Colonic mucosa (tissue), 4 donors: ENCODE measurements at regions not wholly inside any gene's neighbourhood (a gene's known extent, or its start where the extent isn't known, plus 50 kb on each side); places are given as distances from the start of the nearest gene placed in this dataset.
"Not testable (repeated sequence)": the region's sequence is repeated elsewhere in the genome, so short reads cannot be mapped to it uniquely, and the experiment has no call there.

Experiments
- DNase-seq: peaks from one replicate; pipeline ENCODE4 v3.0.0-alpha.2; 2020
- H3K27ac ChIP-seq: fragments of 200-600 bp; one replicate; pipeline ENCODE4 v1.8.0; 2021
- H3K27me3 ChIP-seq: fragments of 200-600 bp; one replicate; pipeline ENCODE4 v1.8.0; 2021
- H3K36me3 ChIP-seq: fragments of 200-600 bp; one replicate; pipeline ENCODE4 v1.8.0; 2021
- H3K4me1 ChIP-seq: fragments of 200-600 bp; one replicate; pipeline ENCODE4 v1.8.0; 2021; ENCODE audit warnings: mild to moderate bottlenecking
- H3K4me3 ChIP-seq: fragments of 200-600 bp; one replicate; pipeline ENCODE4 v1.8.0; 2021
- H3K9ac ChIP-seq, 2 donors: one replicate each; pipeline ENCODE4 v1.7.0; 2013; ENCODE audit warnings: control low read depth in 2 of 2, low read depth in 2 of 2, low read length in 2 of 2
- H3K9me3 ChIP-seq: fragments of 200-600 bp; one replicate; pipeline ENCODE4 v1.8.0; 2021
- intact Hi-C: fragments of 100-400 bp; cut with DNase I; formaldehyde crosslinking; loops from one replicate; pipeline ENCODE4 v1.14.1; 2022
- TF ChIP-seq, protein P1 (sequence below): fragments of 200-600 bp; IDR thresholded peaks from one replicate; pipeline ENCODE4 v1.8.0; 2022; ENCODE audit warnings: antibody characterized with exemption, mild to moderate bottlenecking
- donor health status: healthy.
- donor health status: DM: no; HTN: no; CAD: no.
- donor health status: DM: no; HTN: no; CAD: no.

GRCh38 chr9:99490729-99491128 lies 268.6 kb downstream of the SEC61B start:
- H3K4me3 ChIP-seq, result no peak overlapping the region
- no peaks in the 10 kb centered on the region for H3K4me1 ChIP-seq
- no peak overlapping the region for H3K9ac ChIP-seq
- no peaks in the 10 kb centered on the region for H3K9me3 ChIP-seq
- no peak overlapping the region for H3K27ac ChIP-seq
- no peaks in the 10 kb centered on the region for H3K36me3 ChIP-seq
- no peak for DNase-seq
- no peaks in the 10 kb centered on the region for H3K27me3 ChIP-seq
- TF ChIP-seq, protein P1, sequence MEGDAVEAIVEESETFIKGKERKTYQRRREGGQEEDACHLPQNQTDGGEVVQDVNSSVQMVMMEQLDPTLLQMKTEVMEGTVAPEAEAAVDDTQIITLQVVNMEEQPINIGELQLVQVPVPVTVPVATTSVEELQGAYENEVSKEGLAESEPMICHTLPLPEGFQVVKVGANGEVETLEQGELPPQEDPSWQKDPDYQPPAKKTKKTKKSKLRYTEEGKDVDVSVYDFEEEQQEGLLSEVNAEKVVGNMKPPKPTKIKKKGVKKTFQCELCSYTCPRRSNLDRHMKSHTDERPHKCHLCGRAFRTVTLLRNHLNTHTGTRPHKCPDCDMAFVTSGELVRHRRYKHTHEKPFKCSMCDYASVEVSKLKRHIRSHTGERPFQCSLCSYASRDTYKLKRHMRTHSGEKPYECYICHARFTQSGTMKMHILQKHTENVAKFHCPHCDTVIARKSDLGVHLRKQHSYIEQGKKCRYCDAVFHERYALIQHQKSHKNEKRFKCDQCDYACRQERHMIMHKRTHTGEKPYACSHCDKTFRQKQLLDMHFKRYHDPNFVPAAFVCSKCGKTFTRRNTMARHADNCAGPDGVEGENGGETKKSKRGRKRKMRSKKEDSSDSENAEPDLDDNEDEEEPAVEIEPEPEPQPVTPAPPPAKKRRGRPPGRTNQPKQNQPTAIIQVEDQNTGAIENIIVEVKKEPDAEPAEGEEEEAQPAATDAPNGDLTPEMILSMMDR, result no peak
- intact Hi-C loops, result no loop called here

GRCh38 chr9:99491408-99492158 lies 269.5 kb downstream of the SEC61B start:
- Histone ChIP-seq H3K27ac (peak overlapping the region; percentile 8), H3K4me1 (no peaks in the 10 kb centered on the region), H3K36me3 (no peaks in the 10 kb centered on the region), H3K9me3 (no peaks in the 10 kb centered on the region), H3K4me3 (no peak overlapping the region), H3K27me3 (no peaks in the 10 kb centered on the region), H3K9ac (no peak overlapping the region)
- no peak for DNase-seq
- TF ChIP-seq, protein P1, result no peak
- intact Hi-C loops, result no loop called here

GRCh38 chr9:99497641-99498040 lies 275.6 kb downstream of the SEC61B start:
- intact Hi-C loops, result no loop called here

DNA sequence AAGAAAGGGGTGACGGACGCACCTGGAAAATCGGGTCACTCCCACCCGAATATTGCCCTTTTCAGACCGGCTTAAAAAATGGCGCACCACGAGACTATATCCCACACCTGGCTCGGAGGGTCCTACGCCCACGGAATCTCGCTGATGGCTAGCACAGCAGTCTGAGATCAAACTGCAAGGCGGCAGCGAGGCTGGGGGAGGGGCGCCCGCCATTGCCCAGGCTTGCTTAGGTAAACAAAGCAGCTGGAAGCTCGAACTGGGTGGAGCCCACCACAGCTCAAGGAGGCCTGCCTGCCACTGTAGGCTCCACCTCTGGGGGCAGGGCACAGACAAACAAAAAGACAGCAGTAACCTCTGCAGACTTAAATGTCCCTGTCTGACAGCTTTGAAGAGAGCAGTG lies 276.9 kb downstream of the SEC61B start:
- H3K9ac ChIP-seq, H3K27ac ChIP-seq, intact Hi-C loops, DNase-seq, H3K4me3 ChIP-seq, H3K27me3 ChIP-seq, H3K36me3 ChIP-seq, H3K9me3 ChIP-seq, H3K4me1 ChIP-seq: not testable (repeated sequence)

More at GRCh38 chr9:99497641-99498040, 275.6 kb downstream of the SEC61B start:
- H3K4me3 ChIP-seq, result no peak overlapping the region
- no peaks in the 10 kb centered on the region for H3K9me3 ChIP-seq
- TF ChIP-seq, protein P1, result no peak
- H3K36me3 ChIP-seq, result no peaks in the 10 kb centered on the region
- H3K27me3 ChIP-seq, result no peaks in the 10 kb centered on the region
- DNase-seq, result no peak
- H3K27ac ChIP-seq, result no peak overlapping the region
- H3K9ac ChIP-seq, result no peak overlapping the region
- H3K4me1 ChIP-seq, result no peaks in the 10 kb centered on the region

DNA sequence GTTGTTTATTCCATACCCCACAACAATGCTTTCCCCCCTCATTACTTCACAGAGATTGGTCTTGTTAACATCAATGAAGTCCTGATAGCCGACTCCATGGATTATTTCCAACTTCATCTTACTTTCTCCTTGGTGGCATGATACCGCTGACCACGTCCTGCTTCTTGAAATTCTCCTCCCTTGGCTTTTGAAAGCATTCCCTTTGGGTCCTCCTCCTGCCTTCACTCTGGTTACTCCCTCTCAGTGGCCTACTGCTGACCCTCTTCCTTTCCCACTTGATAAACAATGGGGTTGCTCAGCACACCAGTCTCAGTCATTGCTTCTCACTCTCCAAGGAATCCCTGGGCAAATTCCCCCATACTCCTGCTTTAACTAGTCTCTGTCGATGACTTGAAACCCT lies 283.9 kb downstream of the SEC61B start:
- Histone ChIP-seq H3K9ac (no peak overlapping the region), H3K4me1 (no peaks in the 10 kb centered on the region), H3K27ac (no peak overlapping the region), H3K36me3 (no peaks in the 10 kb centered on the region), H3K4me3 (no peak overlapping the region), H3K27me3 (no peaks in the 10 kb centered on the region), H3K9me3 (no peaks in the 10 kb centered on the region)
- intact Hi-C loops, result no loop called here
- TF ChIP-seq, protein P1, result no peak
- no peak for DNase-seq

- intact Hi-C loops, result no loop called here
- TF ChIP-seq, protein P1, result no peak
- Histone ChIP-seq H3K9me3 (no peaks in the 10 kb centered on the region), H3K36me3 (no peaks in the 10 kb centered on the region), H3K27me3 (no peaks in the 10 kb centered on the region), H3K4me3 (no peak overlapping the region), H3K9ac (no peak overlapping the region), H3K4me1 (no peaks in the 10 kb centered on the region), H3K27ac (no peak overlapping the region)
- DNase-seq, result no peak
Observed at GRCh38 chr9:99506747-99507348, 284.8 kb downstream of the SEC61B start.
